ENCODE measurements at regions not wholly inside any gene's neighbourhood (a gene's known extent, or its start where the extent isn't known, plus 50 kb on each side); places are given as distances from the start of the nearest gene placed in this dataset.
"Not testable (repeated sequence)": the region's sequence is repeated elsewhere in the genome, so short reads cannot be mapped to it uniquely, and the experiment has no call there.

DNA sequence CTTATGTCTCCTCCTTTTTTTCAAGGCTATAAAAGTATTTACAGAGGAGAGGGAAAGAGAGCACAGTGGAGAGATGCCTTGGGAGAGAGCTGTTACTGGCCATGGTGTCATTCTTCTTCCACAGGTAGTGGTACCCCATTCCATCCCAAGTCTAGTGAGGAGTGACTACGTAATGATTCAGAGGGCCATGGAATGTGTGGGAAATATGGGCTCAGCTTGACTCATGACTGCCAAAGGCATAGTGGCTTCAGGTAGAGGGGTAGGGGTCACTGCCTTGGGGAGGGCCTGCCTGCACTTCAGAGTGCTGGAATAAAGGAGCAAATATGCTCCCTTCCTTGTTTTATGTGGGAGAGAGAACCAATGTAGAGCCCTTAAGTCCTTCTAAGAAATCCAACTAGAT lies 620.6 kb downstream of the IRS1 start:
- no peak for DNase-seq (ENCODE audit: low read depth, low spot score)
- in situ Hi-C loops (cut with HindIII; ENCODE audit: low pct_unique_long_range_greater_than_20kb, low sequenced_read_pairs) = no loop called here

DNA sequence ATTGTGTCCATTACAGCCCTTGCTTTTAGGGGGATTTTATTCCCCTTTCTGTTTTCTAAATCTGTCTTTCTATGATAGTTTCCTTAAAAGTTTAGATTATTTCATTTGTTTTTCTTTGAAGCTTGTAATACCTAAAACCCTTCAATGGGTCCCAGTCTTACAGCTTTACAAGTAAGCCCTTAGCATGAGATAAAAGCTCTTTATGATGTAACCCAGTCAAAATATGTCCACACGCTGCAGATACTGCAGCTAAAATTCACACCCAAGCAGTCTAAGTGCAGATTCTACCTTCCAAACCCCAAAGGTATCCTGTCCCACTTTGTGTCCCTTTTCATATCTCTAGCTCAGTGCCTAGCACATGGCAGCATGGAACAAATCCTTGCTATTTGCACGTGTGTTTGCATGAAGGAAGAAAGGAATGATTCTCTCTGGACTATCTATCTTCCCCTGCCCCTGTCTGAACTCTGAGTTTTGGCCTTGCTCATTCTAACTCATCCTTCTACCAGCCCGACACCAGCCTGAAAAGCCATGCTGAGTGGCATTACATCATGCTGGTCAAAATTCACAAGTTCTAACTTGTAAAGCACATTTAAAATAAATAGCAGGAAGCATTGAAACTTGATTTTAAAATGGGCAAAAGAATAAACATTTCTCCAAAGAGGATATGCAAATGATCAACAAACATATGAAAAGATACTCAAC lies 623.2 kb downstream of the IRS1 start:
- in situ Hi-C loops (cut with HindIII; ENCODE audit: low pct_unique_long_range_greater_than_20kb, low sequenced_read_pairs) = no loop called here
- no peak for DNase-seq (ENCODE audit: low read depth, low spot score)

DNA sequence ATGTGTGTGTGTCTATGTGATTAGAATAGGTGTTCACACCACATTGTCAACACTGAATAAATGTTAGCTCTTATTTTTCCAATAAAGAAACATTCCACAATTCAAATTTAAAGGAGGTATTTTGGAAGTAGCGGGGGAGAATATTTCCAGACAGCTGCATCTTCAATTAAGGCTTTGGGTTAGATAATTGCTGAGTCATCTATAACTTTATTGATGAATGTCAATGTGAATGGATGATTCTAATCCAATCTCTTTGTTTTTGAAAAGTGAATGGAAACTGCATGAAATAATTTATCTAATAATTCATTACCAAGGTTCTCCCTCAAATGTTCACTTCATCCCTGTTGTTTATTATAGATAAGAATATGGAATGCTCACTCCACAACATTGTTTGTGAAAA lies 625.2 kb downstream of the IRS1 start:
- in situ Hi-C loops (cut with HindIII; ENCODE audit: low pct_unique_long_range_greater_than_20kb, low sequenced_read_pairs) = no loop called here
- DNase-seq (ENCODE audit: low read depth, low spot score) = no peak

DNA sequence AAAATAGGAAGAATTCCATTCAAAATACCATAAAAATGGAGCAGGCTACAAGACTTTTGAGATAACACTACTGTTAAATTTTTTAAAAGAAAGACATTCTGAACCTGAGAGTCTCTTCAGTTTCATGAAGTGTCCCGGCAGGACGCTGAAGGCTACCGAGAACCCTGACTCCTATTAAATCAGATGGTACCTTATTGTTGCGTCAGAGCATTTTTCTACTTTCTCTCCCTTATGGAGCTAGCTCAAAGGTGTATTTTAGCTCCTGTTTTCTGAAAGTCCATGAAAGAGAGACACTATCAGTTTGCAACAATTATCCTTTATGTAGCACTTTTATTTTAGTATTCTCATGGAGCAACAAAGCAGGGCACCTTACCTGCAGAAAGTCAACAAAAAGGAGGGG lies 626.7 kb downstream of the IRS1 start:
- in situ Hi-C loops (cut with HindIII; ENCODE audit: low pct_unique_long_range_greater_than_20kb, low sequenced_read_pairs) = no loop called here
- DNase-seq (ENCODE audit: low read depth, low spot score) = no peak

DNA sequence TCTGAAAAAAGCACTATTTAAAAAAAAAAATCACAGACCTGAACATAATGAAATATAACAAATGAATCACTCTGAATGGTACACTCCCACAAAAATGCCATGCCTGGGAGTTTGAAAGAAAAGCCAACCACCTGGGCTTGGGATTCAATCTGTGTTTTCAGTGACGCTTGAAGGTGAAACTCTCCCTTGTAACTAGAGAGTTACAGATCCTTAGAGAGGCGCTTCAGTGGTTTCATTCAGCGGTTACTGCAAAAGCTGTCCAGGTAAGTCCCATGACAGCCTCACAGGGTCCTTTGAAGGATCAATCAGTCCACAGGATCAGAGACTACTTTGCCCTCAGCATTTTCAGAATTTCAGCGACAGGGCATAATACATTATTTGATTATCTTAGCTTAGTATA lies 627.3 kb downstream of the IRS1 start:
- DNase-seq (ENCODE audit: low read depth, low spot score) = no peak
- in situ Hi-C loops (cut with HindIII; ENCODE audit: low pct_unique_long_range_greater_than_20kb, low sequenced_read_pairs) = no loop called here

- in situ Hi-C loops (cut with HindIII; ENCODE audit: low pct_unique_long_range_greater_than_20kb, low sequenced_read_pairs) = no loop called here
- peak; percentile 94 for DNase-seq (ENCODE audit: low read depth, low spot score)
Measured at GRCh38 chr2:226169751-226170581, 629.7 kb downstream of the IRS1 start.

DNA sequence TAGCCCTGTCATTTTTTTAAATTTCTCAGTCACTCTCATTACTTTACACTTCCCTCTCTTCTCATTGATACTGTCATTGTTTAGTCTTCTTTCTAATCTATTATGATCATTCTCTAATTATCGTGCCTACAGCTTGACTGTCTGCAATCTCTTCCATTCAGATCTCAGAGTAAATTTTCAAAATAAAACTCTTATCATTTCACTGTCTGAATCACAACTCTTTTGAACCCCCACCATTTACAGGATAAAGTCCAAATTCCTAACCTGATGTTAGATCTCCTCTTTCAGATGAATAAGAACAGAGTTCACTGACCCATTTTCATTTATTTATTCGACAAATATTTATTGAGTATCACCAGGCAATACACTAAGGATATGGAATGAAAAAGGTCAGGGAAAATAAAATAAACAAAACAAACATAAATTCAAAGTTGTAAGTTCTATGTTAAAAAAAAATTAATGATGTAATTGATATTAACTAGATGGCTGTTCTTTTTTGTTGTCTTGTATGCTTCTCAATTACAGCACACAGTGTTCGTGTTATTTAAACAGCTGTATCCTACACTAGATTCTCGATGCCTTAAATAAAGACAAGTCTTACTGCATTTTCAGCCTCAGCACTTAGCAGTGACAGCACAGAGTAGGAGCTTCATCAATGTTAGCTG lies 631.0 kb downstream of the IRS1 start:
- DNase-seq (ENCODE audit: low read depth, low spot score) = no peak
- in situ Hi-C loops (cut with HindIII; ENCODE audit: low pct_unique_long_range_greater_than_20kb, low sequenced_read_pairs) = no loop called here

GRCh38 chr2:226164512-226164911 lies 635.1 kb downstream of the IRS1 start:
- no peak for DNase-seq (ENCODE audit: low read depth, low spot score)
- in situ Hi-C loops (cut with HindIII; ENCODE audit: low pct_unique_long_range_greater_than_20kb, low sequenced_read_pairs) = no loop called here

GRCh38 chr2:226160617-226161016 lies 639.0 kb downstream of the IRS1 start:
- DNase-seq (ENCODE audit: low read depth, low spot score); in situ Hi-C loops (cut with HindIII; ENCODE audit: low pct_unique_long_range_greater_than_20kb, low sequenced_read_pairs): not testable (repeated sequence)

GRCh38 chr2:226159875-226160479 lies 639.6 kb downstream of the IRS1 start:
- DNase-seq (ENCODE audit: low read depth, low spot score) = peak; percentile 53

GRCh38 chr2:226158940-226159339 lies 640.7 kb downstream of the IRS1 start:
- in situ Hi-C loops (cut with HindIII; ENCODE audit: low pct_unique_long_range_greater_than_20kb, low sequenced_read_pairs) = no loop called here

More at GRCh38 chr2:226159875-226160479, 639.6 kb downstream of the IRS1 start:
- in situ Hi-C loops (cut with HindIII; ENCODE audit: low pct_unique_long_range_greater_than_20kb, low sequenced_read_pairs) = no loop called here

GRCh38 chr2:226158229-226158628 lies 641.4 kb downstream of the IRS1 start:
- DNase-seq (ENCODE audit: low read depth, low spot score) = no peak
- in situ Hi-C loops (cut with HindIII; ENCODE audit: low pct_unique_long_range_greater_than_20kb, low sequenced_read_pairs) = no loop called here

More at GRCh38 chr2:226158940-226159339, 640.7 kb downstream of the IRS1 start:
- DNase-seq (ENCODE audit: low read depth, low spot score) = no peak

DNA sequence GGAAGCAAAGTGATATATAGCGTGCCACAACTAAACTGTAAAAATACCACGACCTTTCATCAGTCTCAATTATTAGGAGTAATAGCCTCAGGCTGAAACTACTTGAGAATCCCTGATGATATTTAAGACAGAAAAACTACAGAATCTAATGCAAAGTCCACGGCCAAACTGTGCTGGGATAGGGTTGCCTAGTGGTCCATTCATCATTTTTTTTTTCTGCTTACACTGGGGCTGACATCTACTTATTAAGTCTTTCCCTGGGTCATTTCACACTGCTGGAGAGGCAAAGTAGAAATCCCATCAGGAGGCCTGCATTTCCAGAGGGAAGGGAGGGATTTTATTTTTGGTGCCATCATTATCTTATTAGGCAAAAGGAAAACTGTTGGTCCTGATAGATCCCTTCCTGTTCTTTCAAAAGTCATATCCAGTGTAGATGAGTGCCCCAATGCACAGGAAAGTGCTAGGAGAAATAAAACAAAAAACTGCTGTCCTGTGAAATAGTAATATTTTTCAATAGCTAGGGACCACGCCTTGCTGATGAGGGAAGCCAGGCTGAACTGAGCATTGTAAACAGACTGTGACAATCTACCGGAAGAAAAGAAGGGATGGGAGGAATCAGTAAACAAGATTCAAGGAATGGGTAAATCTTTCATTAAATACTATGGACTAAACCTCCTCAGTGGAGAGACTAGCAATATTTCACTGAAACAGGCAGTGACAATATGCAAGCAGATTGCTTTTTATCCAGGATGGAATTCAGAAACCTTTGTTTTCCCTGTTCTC lies 644.3 kb downstream of the IRS1 start:
- in situ Hi-C loops (cut with HindIII; ENCODE audit: low pct_unique_long_range_greater_than_20kb, low sequenced_read_pairs) = no loop called here
- DNase-seq (ENCODE audit: low read depth, low spot score) = peak; percentile 47

GRCh38 chr2:226154610-226155009 lies 645.0 kb downstream of the IRS1 start:
- in situ Hi-C loops (cut with HindIII; ENCODE audit: low pct_unique_long_range_greater_than_20kb, low sequenced_read_pairs) = no loop called here
- peak; percentile 26 for DNase-seq (ENCODE audit: low read depth, low spot score)

DNA sequence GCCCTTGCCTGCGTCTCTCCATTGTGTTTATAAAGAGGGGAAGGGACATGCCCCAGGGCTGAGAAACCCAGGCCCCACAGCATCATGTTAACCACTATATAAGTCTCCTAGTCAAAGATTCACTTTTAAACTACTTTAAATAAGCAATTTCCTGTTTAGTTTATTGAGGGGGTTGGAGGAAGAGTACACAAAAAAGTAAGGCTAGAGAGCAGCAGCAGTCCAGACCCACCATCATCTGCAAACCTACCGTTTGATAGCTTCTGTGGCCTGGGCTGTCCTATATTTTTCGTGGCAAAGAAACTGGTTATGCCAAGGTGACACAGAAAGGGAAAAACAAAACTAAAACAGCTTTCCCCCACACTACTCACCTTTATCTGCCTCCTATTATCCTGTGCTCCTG lies 646.1 kb downstream of the IRS1 start:
- in situ Hi-C loops (cut with HindIII; ENCODE audit: low pct_unique_long_range_greater_than_20kb, low sequenced_read_pairs) = no loop called here
- no peak for DNase-seq (ENCODE audit: low read depth, low spot score)

DNA sequence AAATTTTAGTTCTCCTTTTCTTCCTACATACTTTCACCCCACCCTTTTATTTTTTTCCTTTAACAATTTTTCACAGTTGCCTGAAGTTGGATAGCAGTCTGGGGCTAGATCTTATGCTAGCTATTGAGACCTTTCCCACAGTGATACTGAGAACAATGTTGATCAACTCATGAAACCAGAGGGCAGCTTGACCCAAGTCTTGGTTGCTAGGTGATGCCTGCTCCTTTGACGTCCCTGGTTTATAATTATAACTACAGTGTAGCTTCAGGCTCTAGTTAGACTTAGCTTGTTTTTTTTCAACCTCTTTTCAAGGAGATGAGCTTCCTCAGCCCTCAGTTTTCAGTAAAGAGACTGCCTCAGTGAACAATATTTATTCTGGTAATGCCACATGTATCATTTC lies 648.5 kb downstream of the IRS1 start:
- DNase-seq (ENCODE audit: low read depth, low spot score) = peak; percentile 81
- in situ Hi-C loops (cut with HindIII; ENCODE audit: low pct_unique_long_range_greater_than_20kb, low sequenced_read_pairs) = no loop called here

DNA sequence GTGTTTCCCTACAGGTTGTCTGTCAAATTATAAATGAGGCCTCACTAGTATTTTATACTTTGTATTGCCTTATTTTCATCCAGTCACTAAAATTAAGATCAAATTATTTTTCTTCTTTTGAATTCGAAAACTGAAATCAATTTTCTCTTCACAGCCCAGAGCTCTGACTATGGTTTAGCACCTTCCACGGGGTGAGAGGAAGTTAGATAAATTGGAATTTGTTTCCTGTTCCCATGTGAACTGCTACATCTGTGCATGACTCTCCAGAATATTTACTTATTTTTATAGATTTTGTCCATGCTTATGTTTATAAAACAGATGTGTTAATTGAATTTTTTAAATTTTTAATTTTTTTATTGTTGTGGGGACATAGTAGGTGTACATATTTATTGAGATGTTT lies 656.5 kb downstream of the IRS1 start:
- in situ Hi-C loops (cut with HindIII; ENCODE audit: low pct_unique_long_range_greater_than_20kb, low sequenced_read_pairs) = no loop called here

More for the DNA sequence above, 656.5 kb downstream of the IRS1 start:
- no peak for DNase-seq (ENCODE audit: low read depth, low spot score)

All from SK-MEL-5 (cell line).